OCI-LY7 (cell line): ENCODE measurements at regions not wholly inside any gene's neighbourhood (a gene's known extent, or its start where the extent isn't known, plus 50 kb on each side); places are given as distances from the start of the nearest gene placed in this dataset.

ENCODE experiments used
- BruUV-seq: library from RNA; stranded (reverse); fragments of 400-500 nt; replicated peaks from 2 replicates; lab custom pipeline; 2021; lab: Mats Ljungman, UMichigan
- CTCF ChIA-PET: fragments of 300-600 bp; sonication (Branson Sonifier 250); formaldehyde crosslinking; loops from one replicate; lab custom pipeline; 2022; ENCODE audit warnings: antibody characterized with exemption; ENCODE audit not compliant: unreplicated experiment; lab: Charles Lee
- POLR2A ChIA-PET: fragments of 300-600 bp; sonication (Branson Sonifier 250); formaldehyde crosslinking; loops from one replicate; lab custom pipeline; 2022; ENCODE audit warnings: antibody characterized with exemption; lab: Charles Lee
- DNase-seq: peaks from one replicate; pipeline ENCODE4 v3.0.0-alpha.2; 2015; ENCODE audit warnings: low spot score
- H2AFZ ChIP-seq: fragments of 200-600 bp; sonication (generic), shearing (Covaris generic); 2 replicates; pipeline ENCODE4 v1.6.1; 2014; ENCODE audit warnings: mild to moderate bottlenecking, antibody characterized with exemption, low read length, moderate library complexity
- H3K27ac ChIP-seq: fragments of 200-600 bp; sonication (generic); 2 replicates; pipeline ENCODE4 v1.5.1; 2014; ENCODE audit warnings: mixed run types, low read depth, mild to moderate bottlenecking, moderate library complexity, low read length, inconsistent platforms; ENCODE audit not compliant: poor library complexity, severe bottlenecking
- H3K36me3 ChIP-seq: fragments of 200-600 bp; sonication (generic); 2 replicates; pipeline ENCODE4 v1.6.1; 2014; ENCODE audit warnings: mild to moderate bottlenecking, antibody characterized with exemption, low read length, moderate library complexity, mixed read lengths; ENCODE audit not compliant: insufficient read depth
- H3K4me1 ChIP-seq: fragments of 200-600 bp; sonication (generic); 2 replicates; pipeline ENCODE4 v1.5.1; 2014; ENCODE audit warnings: mild to moderate bottlenecking, low read length; ENCODE audit not compliant: insufficient read depth, poor library complexity, severe bottlenecking
- H3K4me2 ChIP-seq: fragments of 200-600 bp; sonication (generic); 2 replicates; pipeline ENCODE4 v1.6.1; 2014; ENCODE audit warnings: mild to moderate bottlenecking, low read length
- H3K4me3 ChIP-seq: fragments of 200-600 bp; sonication (generic); 2 replicates; pipeline ENCODE4 v1.5.1; 2014; ENCODE audit warnings: mild to moderate bottlenecking, low read depth, low read length; ENCODE audit not compliant: poor library complexity, severe bottlenecking
- H3K79me2 ChIP-seq: fragments of 200-600 bp; sonication (generic); 2 replicates; pipeline ENCODE4 v1.6.1; 2016; ENCODE audit warnings: low read depth, mild to moderate bottlenecking, low read length, moderate library complexity, mixed read lengths; ENCODE audit not compliant: insufficient read depth
- H3K9me2 ChIP-seq: fragments of 200-600 bp; sonication (generic); 2 replicates; pipeline ENCODE4 v1.6.1; 2016; ENCODE audit warnings: mild to moderate bottlenecking, low read length, mixed read lengths; ENCODE audit not compliant: insufficient read depth
- H3K9me3 ChIP-seq: fragments of 200-600 bp; sonication (generic); 2 replicates; pipeline ENCODE4 v1.6.1; 2014; ENCODE audit warnings: mild to moderate bottlenecking, mixed run types, low read length, mixed read lengths
- H4K20me1 ChIP-seq: fragments of 200-600 bp; sonication (generic); 2 replicates; pipeline ENCODE4 v1.6.1; 2014; ENCODE audit warnings: mild to moderate bottlenecking, antibody characterized with exemption, low read length, moderate library complexity, mixed read lengths; ENCODE audit not compliant: insufficient read depth
- EZH2phosphoT487 ChIP-seq: fragments of 200-600 bp; sonication (generic); IDR thresholded peaks from 2 replicates; pipeline ENCODE4 v1.6.1; 2018; ENCODE audit warnings: low read depth, borderline replicate concordance, mild to moderate bottlenecking, mixed run types, antibody characterized with exemption, low read length, moderate library complexity, mixed read lengths
- intact Hi-C: fragments of 100-400 bp; cut with micrococcal nuclease; formaldehyde crosslinking; loops from one replicate; pipeline ENCODE4 v1.10.0; 2022; ENCODE audit not compliant: unreplicated experiment
- TF ChIP-seq, protein P1 (sequence below): fragments of 200-600 bp; sonication (generic); conservative IDR thresholded peaks from 2 replicates; pipeline ENCODE4 v1.5.1; 2014; ENCODE audit warnings: mild to moderate bottlenecking, antibody characterized with exemption, low read length, moderate library complexity, mixed read lengths

DNA sequence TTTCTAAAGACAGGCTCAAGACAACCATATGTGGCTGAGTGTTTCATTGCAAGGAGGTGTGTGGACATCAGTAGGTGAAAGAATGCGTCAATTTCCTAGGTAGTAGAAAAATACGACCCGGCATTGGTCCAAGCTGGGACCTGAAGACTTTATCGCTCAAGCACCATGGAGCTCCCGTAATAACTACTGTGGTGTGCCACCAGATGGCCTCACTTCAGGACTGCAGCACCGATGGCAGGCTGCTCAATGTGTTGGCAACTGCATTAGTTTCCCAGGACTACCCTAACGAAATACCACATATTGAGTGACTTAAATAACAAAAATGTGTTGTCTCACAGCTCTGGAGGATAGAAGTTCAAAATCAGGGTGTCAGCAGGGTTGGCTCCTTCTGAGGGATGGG, 72.4 kb upstream of the FAT3 start:
- Histone ChIP-seq H3K9me3 (no peaks in the 10 kb centered on the region), H4K20me1 (no peaks in the 10 kb centered on the region), H3K79me2 (no peaks in the 10 kb centered on the region), H3K27ac (no peak overlapping the region), H3K4me2 (no peak overlapping the region), H3K36me3 (no peaks in the 10 kb centered on the region), H3K4me3 (no peak overlapping the region), H2AFZ (no peak overlapping the region), H3K4me1 (no peaks in the 10 kb centered on the region), H3K9me2 (no peaks in the 10 kb centered on the region)
- DNase-seq, result no peak
- ChIA-PET POLR2A (interaction anchor here (0.6 to 1.2 kb wide), 2 partner anchors 18 to 378 kb away, joined by 3 to 6 read pairs; no protein-coding TSS in a partner anchor), CTCF (no interaction called here)
- TF ChIP-seq, protein P1, sequence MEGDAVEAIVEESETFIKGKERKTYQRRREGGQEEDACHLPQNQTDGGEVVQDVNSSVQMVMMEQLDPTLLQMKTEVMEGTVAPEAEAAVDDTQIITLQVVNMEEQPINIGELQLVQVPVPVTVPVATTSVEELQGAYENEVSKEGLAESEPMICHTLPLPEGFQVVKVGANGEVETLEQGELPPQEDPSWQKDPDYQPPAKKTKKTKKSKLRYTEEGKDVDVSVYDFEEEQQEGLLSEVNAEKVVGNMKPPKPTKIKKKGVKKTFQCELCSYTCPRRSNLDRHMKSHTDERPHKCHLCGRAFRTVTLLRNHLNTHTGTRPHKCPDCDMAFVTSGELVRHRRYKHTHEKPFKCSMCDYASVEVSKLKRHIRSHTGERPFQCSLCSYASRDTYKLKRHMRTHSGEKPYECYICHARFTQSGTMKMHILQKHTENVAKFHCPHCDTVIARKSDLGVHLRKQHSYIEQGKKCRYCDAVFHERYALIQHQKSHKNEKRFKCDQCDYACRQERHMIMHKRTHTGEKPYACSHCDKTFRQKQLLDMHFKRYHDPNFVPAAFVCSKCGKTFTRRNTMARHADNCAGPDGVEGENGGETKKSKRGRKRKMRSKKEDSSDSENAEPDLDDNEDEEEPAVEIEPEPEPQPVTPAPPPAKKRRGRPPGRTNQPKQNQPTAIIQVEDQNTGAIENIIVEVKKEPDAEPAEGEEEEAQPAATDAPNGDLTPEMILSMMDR, result no peak
- no peak for TF ChIP-seq EZH2phosphoT487
- BruUV-seq, result no TSS peak
- intact Hi-C loops, result no loop called here

- no peaks in the 10 kb centered on the region for H3K79me2 ChIP-seq
- no peaks in the 10 kb centered on the region for H4K20me1 ChIP-seq
- no peaks in the 10 kb centered on the region for H3K4me1 ChIP-seq
- ChIA-PET POLR2A (no interaction called here), CTCF (no interaction called here)
- H3K27ac ChIP-seq, result no peak overlapping the region
- TF ChIP-seq, protein P1, result no peak
- TF ChIP-seq EZH2phosphoT487, result no peak
- no peak overlapping the region for H3K4me2 ChIP-seq
- H3K9me3 ChIP-seq, result no peaks in the 10 kb centered on the region
- intact Hi-C loops, result no loop called here
- no peaks in the 10 kb centered on the region for H3K36me3 ChIP-seq
- no peak overlapping the region for H2AFZ ChIP-seq
- H3K4me3 ChIP-seq, result no peak overlapping the region
- no peaks in the 10 kb centered on the region for H3K9me2 ChIP-seq
- no peak for DNase-seq
- BruUV-seq, result no TSS peak
Measured at GRCh38 chr11:92149996-92150395, 74.6 kb upstream of the FAT3 start.

DNA sequence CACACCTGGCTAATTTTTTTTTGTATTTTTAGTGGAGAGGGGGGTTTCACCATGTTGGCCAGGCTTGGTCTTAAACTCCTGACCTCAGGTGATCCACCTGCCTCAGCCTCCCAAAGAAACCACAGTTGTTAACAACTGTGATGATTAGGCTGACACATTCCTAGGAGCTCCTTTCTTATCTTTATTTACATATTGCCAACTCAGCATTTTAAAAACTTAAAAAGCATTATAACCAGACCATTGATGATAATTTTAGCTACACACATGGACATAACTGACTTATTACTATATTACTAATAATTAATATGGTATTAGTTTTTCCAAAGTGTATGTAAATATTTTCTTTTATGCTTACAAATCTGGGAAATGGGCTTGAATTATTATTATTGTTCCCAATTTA, 82.9 kb upstream of the FAT3 start:
- Histone ChIP-seq H3K9me2 (no peaks in the 10 kb centered on the region), H4K20me1 (no peaks in the 10 kb centered on the region), H3K4me1 (no peaks in the 10 kb centered on the region), H3K9me3 (no peaks in the 10 kb centered on the region), H3K79me2 (no peaks in the 10 kb centered on the region), H3K4me2 (no peak overlapping the region), H2AFZ (no peak overlapping the region), H3K4me3 (no peak overlapping the region), H3K27ac (no peak overlapping the region), H3K36me3 (no peaks in the 10 kb centered on the region)
- DNase-seq, result no peak
- TF ChIP-seq, protein P1, result no peak
- TF ChIP-seq EZH2phosphoT487, result no peak
- ChIA-PET POLR2A (interaction anchor here (1.0 kb wide), 1 partner anchor 15 kb away, joined by 6 read pairs; no protein-coding TSS in a partner anchor), CTCF (no interaction called here)
- no TSS peak for BruUV-seq
- intact Hi-C loops, result no loop called here
